Ishikawa (cell line): ENCODE measurements at regions not wholly inside any gene's neighbourhood (a gene's known extent, or its start where the extent isn't known, plus 50 kb on each side); places are given as distances from the start of the nearest gene placed in this dataset.

Experiments
- CEBPB ChIP-seq: IDR thresholded peaks from 2 replicates; pipeline ENCODE4 v1.6.1; 2012
- CREB1 ChIP-seq: IDR thresholded peaks from 2 replicates; pipeline ENCODE4 v1.6.1; 2012; ENCODE audit warnings: low read depth
- EGR1 ChIP-seq: IDR thresholded peaks from 2 replicates; pipeline ENCODE4 v1.6.1; 2012
- EP300 ChIP-seq: IDR thresholded peaks from 2 replicates; pipeline ENCODE4 v1.6.1; 2012; ENCODE audit warnings: borderline replicate concordance
- FOXM1 ChIP-seq: IDR thresholded peaks from 2 replicates; pipeline ENCODE4 v1.6.1; 2012; ENCODE audit warnings: low read depth, borderline replicate concordance
- MAX ChIP-seq: IDR thresholded peaks from 2 replicates; pipeline ENCODE4 v1.6.1; 2012
- NFIC ChIP-seq: IDR thresholded peaks from 2 replicates; pipeline ENCODE4 v1.6.1; 2012
- RAD21 ChIP-seq: IDR thresholded peaks from 2 replicates; pipeline ENCODE4 v1.6.1; 2012; ENCODE audit warnings: low read depth
- REST ChIP-seq: IDR thresholded peaks from 2 replicates; pipeline ENCODE4 v1.6.1; 2012; ENCODE audit warnings: low read depth, mild to moderate bottlenecking
- TAF1 ChIP-seq: IDR thresholded peaks from 2 replicates; pipeline ENCODE4 v1.6.1; 2012; ENCODE audit warnings: low read depth, mild to moderate bottlenecking
- TCF12 ChIP-seq: IDR thresholded peaks from 2 replicates; pipeline ENCODE4 v1.6.1; 2012; ENCODE audit warnings: low read depth
- TEAD4 ChIP-seq: IDR thresholded peaks from 2 replicates; pipeline ENCODE4 v1.6.1; 2012
- USF1 ChIP-seq: IDR thresholded peaks from 2 replicates; pipeline ENCODE4 v1.6.1; 2012
- YY1 ChIP-seq: IDR thresholded peaks from 2 replicates; pipeline ENCODE4 v1.6.1; 2012; ENCODE audit warnings: low read depth
- ZBTB7A ChIP-seq: IDR thresholded peaks from 2 replicates; pipeline ENCODE4 v1.6.1; 2012; ENCODE audit warnings: low read depth

GRCh38 chrX:30156880-30157560 is 58.3 kb upstream of the MAGEB2 start:
- no peak for TF ChIP-seq TCF12
- TF ChIP-seq RAD21: no peak
- no peak for TF ChIP-seq YY1
- TF ChIP-seq ZBTB7A: no peak
- TF ChIP-seq USF1: no peak
- TF ChIP-seq EGR1: no peak
- no peak for TF ChIP-seq TEAD4
- TF ChIP-seq CREB1: no peak
- TF ChIP-seq FOXM1: no peak
- no peak for TF ChIP-seq MAX
- TF ChIP-seq EP300: no peak
- TF ChIP-seq REST: no peak
- TF ChIP-seq NFIC: no peak
- no peak for TF ChIP-seq CEBPB
- no peak for TF ChIP-seq TAF1

- no peak for TF ChIP-seq RAD21
- TF ChIP-seq CREB1: no peak
- no peak for TF ChIP-seq TCF12
- no peak for TF ChIP-seq REST
- TF ChIP-seq TAF1: no peak
- TF ChIP-seq CEBPB: no peak
- TF ChIP-seq YY1: no peak
- no peak for TF ChIP-seq TEAD4
- TF ChIP-seq USF1: no peak
- TF ChIP-seq EGR1: no peak
- no peak for TF ChIP-seq NFIC
These were observed 54.3 kb upstream of the MAGEB2 start for GRCh38 chrX:30161043-30161442.
